Gastrocnemius medialis (tissue), 4 donors: ENCODE measurements at regions not wholly inside any gene's neighbourhood (a gene's known extent, or its start where the extent isn't known, plus 50 kb on each side); places are given as distances from the start of the nearest gene placed in this dataset.

Experiments used
- POLR2A ChIP-seq, 2 donors: fragments of 450-650 bp; IDR thresholded peaks; one replicate each; pipeline ENCODE4 v1.6.1; 2017; ENCODE audit warnings: antibody characterized with exemption in 2 of 2, mild to moderate bottlenecking in 2 of 2, moderate library complexity in 2 of 2
- TF ChIP-seq, protein P1 (sequence below), 5 experiments: fragments of 450-650 bp in 3 of 5; fragments of 200-600 bp in 2 of 5; sonication (generic) in 2 of 5; IDR thresholded peaks in 4 of 5; conservative IDR thresholded peaks in 1 of 5; 1 replicate in 4 of 5; 2 replicates in 1 of 5; pipeline ENCODE4 v1.5.1; 2016 to 2019; ENCODE audit warnings: antibody characterized with exemption in 5 of 5, mild to moderate bottlenecking in 3 of 5, moderate library complexity in 3 of 5

DNA sequence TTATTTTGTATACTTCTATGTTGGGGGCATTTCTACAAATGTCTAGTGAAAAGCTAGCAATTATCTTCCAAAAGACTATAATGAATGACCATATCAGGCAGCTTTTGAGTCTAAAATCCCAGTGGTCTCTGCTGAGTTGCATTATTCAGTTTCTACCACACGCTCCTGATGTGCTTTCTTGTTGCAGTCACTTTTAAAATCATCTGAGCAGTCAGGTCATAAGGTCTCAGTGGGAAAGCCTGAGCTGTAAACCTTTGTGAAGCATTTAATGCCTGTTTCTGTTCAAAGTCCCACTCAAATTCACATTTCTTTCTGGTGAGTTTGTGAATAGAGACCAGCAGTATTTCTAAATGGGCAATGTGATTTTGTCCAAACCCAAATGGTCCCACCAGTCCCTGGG lies 1681.5 kb downstream of the HACE1 start:
- TF ChIP-seq, protein P1, sequence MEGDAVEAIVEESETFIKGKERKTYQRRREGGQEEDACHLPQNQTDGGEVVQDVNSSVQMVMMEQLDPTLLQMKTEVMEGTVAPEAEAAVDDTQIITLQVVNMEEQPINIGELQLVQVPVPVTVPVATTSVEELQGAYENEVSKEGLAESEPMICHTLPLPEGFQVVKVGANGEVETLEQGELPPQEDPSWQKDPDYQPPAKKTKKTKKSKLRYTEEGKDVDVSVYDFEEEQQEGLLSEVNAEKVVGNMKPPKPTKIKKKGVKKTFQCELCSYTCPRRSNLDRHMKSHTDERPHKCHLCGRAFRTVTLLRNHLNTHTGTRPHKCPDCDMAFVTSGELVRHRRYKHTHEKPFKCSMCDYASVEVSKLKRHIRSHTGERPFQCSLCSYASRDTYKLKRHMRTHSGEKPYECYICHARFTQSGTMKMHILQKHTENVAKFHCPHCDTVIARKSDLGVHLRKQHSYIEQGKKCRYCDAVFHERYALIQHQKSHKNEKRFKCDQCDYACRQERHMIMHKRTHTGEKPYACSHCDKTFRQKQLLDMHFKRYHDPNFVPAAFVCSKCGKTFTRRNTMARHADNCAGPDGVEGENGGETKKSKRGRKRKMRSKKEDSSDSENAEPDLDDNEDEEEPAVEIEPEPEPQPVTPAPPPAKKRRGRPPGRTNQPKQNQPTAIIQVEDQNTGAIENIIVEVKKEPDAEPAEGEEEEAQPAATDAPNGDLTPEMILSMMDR (IDR thresholded peaks at IDR 0.05 in 4 of 5, conservative IDR thresholded peaks at IDR 0.05 in 1 of 5) = no peak
- no peak for TF ChIP-seq POLR2A (IDR thresholded peaks at IDR 0.05)
